HS-27A (cell line): ENCODE measurements at regions not wholly inside any gene's neighbourhood (a gene's known extent, or its start where the extent isn't known, plus 50 kb on each side); places are given as distances from the start of the nearest gene placed in this dataset.
A peak's percentile ranks its signal among the peaks of the same experiment; 100 is the strongest.
"Not testable (repeated sequence)": the region's sequence is repeated elsewhere in the genome, so short reads cannot be mapped to it uniquely, and the experiment has no call there.

Experiments
- DNase-seq: peaks from one replicate; pipeline ENCODE4 v3.0.0-alpha.2; 2012; ENCODE audit warnings: low read depth, missing footprints

DNA sequence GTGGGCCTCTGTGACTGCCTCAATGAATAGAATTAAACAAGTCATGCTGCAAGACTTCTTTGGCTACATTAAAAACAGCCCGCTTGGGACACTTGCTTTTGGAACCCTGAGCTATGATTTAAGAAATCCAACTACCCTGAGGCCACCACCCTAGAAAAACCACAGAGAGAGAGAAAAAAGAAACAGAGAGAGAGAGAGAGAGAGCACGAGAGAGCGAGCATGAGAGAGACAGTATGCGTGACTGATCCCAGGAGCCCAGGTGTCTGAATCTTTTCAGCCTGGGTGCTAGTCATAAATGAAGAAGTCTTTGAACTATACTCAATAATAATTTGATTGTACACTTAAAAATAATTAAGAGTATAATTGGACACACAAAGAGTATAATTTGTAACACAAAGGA is 123.1 kb upstream of the FREM1 start:
- no peak for DNase-seq

DNA sequence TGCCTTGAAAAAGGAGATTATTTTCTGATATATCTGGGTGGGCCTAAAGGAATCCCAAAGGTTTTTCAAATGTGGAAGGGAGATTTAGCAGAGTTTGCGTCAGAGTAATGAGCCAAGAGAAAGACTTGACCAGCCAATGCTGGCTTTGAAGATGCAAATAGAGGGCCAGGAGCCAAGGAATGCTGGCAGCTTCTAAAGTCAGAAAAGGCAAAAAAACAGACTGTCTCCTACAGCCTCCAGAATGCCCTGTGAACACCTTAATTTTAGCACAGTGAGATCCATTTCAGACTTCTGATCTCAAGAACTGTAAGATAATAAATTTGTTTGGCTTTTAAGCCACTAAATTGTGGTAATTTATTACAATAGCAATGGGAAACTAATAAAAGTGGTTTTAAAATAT is 122.6 kb upstream of the FREM1 start:
- DNase-seq = no peak

DNA sequence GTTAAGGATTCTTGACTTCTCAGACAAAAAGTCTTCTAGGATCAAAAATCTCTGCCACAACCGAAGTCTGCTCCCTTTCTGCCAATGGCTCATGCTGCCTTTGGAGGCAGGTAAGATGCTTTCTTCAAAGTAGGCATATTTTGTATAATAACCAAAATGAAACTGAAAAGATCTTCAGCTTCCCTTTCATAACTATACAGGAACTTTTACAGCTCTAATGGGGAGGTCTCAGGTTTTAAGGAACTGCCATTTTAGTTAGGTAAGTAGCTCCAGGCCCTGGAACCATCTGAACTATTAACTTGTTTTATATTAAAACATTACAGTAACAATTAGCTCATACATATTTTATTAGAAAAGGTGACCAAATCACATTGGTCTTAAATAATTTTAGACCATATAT is 110.9 kb upstream of the FREM1 start:
- DNase-seq = no peak

- DNase-seq = no peak
Observed at GRCh38 chr9:15018096-15018637, 107.9 kb upstream of the FREM1 start.

DNA sequence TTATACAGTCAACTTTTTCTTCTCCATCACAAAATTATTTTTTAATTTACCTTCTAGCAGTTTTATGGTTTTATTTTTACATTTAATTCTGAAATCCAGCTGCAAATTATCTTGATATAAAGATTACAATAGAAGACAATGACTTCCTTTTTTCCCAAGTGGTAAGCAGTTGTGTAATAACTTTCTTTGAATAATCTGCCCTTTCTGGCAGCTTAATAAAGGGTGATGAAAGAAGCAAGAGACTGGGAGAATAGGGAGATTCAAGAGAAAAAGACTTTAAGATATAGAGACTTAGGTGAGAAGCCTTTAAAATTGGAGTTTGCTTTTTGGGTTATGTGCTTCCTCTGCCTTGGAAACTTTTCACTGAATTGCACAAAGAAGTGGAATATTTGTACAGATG is 100.4 kb upstream of the FREM1 start:
- DNase-seq = no peak

DNA sequence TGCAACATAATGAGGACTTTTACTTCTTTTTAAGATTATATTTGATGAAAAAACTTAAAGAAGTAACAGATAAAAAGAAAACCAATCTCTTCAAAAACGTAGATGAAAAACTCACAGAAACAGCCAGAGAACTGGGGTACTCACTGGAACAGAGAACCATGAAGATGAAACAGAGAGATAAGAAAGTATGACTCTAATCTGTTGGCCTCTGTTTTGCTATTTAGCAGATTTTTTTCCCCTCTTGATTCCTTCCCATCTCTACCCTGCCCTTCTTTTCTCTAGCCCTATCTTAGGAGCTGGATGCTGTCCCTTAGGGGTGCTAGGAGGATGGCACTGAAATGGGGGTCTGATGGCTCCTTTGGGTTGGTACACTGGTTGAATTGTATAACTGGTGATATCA is 97.5 kb upstream of the FREM1 start:
- no peak for DNase-seq

- no peak for DNase-seq
Observed at GRCh38 chr9:14994738-14995137, 84.5 kb upstream of the FREM1 start.

DNA sequence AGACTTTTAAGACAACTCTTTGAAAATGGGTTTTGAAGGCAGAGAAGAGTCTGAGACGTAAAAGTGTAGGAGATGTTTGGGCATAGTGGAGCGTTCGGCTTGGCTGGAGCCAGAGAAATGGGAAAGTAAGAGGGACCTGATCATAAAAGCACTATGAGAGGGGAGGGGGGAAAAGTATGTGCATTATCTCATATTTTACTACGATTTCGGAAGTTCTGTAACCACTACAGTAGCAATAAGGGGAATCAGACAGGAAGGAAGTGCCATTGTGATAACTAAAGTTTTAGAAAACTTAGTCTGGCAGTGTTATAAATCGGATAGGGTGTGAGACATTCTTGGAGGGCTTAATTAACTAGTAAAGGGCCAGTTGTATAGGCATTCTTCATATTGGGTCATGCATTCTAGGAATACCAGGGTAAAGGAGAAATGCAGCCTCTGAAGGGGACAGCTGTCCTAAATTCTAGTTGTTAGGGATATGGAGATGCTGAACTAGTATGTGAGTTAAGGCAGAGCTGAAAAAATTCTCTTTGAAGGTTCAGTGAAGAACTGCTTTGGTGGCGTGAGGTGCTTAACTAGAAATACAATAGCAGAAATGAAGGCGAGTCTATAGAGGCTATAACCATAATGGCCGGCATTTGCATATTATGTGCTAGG is 83.8 kb upstream of the FREM1 start:
- no peak for DNase-seq

DNA sequence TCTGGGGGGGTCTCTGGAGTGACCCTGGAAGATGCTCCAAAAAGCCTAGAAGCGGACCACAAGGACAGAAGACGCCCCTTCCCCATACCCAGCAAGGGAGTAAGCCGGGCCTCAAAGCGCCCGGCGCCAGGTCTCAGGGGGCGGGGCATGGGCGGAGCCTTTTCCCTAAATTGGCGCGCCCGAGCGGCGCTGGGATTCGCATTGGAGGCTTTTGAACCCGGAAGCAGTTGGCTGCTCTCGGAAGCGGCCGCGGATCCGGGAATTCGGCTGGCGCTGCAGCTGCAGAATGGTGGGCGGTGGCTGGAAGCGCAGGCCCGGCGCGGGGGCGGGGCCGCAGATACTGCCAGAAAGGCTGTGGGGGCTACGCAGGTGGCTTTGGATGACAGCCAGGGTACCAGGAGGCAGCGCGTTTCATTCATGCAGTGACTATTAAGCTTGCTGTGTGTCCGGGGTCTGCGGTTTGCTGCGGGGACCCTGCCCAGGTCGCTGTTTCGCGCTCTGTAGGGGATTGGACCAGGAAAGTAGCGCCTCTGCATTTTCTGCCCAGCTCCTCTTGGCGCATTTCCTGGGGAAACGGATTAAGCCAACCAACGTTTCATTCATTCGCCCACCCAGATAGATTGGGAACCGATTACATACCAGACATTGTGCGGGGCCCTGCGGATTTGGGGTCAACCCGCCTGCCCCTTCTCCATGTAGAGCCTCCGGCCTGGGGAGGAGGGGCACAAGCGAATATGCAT is 83.0 kb upstream of the FREM1 start:
- peak; percentile 15 for DNase-seq

GRCh38 chr9:14992516-14992915 is 82.3 kb upstream of the FREM1 start:
- no peak for DNase-seq

- no peak for DNase-seq
Observed at GRCh38 chr9:14992081-14992480, 81.9 kb upstream of the FREM1 start.

GRCh38 chr9:14990647-14991046 is 80.4 kb upstream of the FREM1 start:
- DNase-seq = not testable (repeated sequence)

GRCh38 chr9:14989811-14990210 is 79.6 kb upstream of the FREM1 start:
- no peak for DNase-seq

GRCh38 chr9:14989336-14989735 is 79.1 kb upstream of the FREM1 start:
- not testable (repeated sequence) for DNase-seq

- no peak for DNase-seq
Observed at GRCh38 chr9:14987858-14988257, 77.6 kb upstream of the FREM1 start.

DNA sequence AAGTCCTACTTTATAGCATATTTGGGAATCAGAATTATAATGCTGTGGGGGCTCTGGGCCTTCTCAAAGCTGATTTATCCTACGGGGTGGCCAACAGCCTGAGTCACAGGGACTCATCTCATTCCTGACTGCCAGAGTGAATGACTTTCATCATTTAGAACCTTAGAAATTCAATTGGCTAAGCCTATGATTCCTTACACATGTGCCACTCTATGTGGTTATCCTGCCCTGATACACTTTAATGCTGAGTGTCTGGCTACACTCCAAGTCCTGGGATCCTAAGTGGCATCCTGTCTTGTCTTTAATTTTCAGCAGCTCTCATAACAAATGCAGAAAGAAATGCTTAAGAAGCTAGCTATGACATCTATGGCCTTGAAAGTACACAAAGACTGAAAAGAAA is 75.2 kb upstream of the FREM1 start:
- DNase-seq = no peak

DNA sequence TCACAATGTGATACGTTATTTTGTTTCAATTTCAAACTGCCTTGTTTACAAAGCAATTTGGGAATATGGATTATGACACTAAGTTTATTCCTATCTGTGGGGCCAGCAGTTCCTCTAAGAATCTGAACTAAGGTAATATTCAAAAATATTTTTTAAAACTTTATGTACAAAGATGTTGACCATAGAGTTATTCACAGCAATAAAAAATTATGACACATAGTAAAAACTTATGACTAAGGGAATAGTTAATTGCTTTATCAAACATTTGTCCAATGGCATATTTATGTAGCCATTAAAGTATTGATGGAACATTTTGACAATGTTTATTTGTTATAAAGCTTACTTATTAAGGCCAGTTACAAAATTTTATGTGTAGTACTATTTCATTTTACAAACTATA is 73.4 kb upstream of the FREM1 start:
- no peak for DNase-seq

DNA sequence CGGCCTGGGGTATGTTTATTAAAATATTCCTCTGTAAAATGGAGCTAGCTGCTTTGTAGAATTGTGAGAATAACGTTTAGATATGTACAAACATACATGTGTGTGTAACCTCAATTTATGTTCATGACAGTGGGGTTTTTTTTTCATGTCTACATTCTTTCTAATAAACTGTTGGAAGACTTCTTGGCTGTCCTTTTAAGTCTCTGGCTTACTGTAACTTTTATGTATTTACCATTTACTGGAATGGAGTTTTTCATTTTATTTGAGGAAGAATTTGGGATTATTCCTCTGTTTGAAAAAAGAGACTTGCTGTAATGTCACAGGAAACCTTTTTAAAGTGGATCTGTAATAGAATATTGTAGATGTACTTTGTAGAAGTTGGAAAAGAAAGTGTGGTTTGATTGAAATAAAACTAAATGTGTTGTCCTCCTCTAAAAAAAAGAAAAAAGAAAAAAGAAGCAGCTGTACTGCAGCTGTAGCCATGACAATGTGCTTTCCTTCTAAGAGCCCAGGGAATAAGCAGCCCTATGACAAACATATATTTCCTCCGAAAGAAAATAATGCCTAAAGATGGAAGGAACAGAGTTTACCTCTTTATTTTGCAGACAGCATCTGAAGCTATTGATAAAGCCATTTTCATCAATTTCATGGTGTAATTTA is 71.2 kb upstream of the FREM1 start:
- no peak for DNase-seq

DNA sequence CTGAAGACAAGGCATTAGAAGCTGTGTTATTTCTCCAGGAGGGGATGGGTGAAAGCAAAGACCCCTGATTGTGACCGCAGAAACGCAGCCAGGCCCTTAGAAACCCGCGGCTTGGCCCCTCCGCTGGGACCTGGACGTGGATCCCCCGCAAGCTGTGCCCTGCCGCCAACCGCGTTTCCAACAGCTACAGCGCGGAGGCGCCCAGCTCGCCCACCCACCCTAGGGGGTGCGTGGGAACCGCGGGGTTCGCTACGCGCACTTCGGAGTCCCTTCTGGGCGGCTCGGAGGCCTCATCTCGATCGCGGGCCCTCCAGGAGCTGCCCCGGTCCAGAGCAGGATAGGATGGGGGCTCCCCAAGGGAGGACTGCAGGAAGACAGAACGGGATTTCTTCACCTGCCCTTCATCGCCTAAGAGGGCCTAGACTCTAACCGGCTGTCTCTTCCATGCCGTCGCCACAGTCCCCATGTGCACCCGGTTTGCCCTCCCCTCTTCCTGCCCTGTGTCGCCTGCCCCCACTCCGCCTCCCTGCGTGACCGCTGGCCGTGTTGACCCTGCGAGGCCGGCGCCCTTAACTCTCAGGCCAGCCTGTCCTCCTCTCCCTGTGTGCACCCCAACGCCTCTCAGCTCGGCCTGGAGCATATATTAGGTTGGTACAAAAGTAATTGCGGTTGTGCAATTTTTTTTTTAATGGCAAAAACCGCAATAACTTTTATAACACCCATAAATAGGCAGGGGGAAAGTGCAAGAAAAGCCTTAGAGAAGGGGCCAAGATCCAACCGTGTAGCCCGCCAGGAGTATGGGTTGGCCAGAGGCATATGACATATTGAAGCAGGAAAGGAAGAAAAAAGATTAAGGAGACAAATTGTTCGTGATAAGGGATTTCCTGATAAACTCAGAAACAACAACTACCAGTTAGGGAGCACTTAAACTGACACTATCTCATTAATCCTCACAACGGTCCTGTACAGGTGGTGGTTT is 68.1 kb upstream of the FREM1 start:
- no peak for DNase-seq

- DNase-seq = no peak
Observed at GRCh38 chr9:14967450-14968321, 57.5 kb upstream of the FREM1 start.
